Glutamatergic neuron (in vitro differentiated cells): ENCODE measurements at regions not wholly inside any gene's neighbourhood (a gene's known extent, or its start where the extent isn't known, plus 50 kb on each side); places are given as distances from the start of the nearest gene placed in this dataset.

Experiments
- DNase-seq: peaks from one replicate; pipeline ENCODE4 v3.0.0; 2022
- H3K27ac Mint-ChIP-seq: one replicate; pipeline ENCODE4 v1.8.0; 2020; ENCODE audit warnings: mild to moderate bottlenecking, mixed read lengths, inconsistent platforms; ENCODE audit not compliant: unreplicated experiment
- H3K27me3 Mint-ChIP-seq: one replicate; pipeline ENCODE4 v1.8.0; 2020; ENCODE audit warnings: mild to moderate bottlenecking, moderate library complexity, mixed read lengths, inconsistent platforms; ENCODE audit not compliant: unreplicated experiment
- H3K36me3 Mint-ChIP-seq: one replicate; pipeline ENCODE4 v1.8.0; 2020; ENCODE audit warnings: mild to moderate bottlenecking, mixed read lengths, inconsistent platforms; ENCODE audit not compliant: unreplicated experiment
- H3K4me1 Mint-ChIP-seq: one replicate; pipeline ENCODE4 v1.8.0; 2020; ENCODE audit warnings: mild to moderate bottlenecking, low read depth, mixed read lengths, inconsistent platforms; ENCODE audit not compliant: unreplicated experiment
- H3K4me3 Mint-ChIP-seq: one replicate; pipeline ENCODE4 v1.8.0; 2020; ENCODE audit warnings: mild to moderate bottlenecking, mixed read lengths, inconsistent platforms; ENCODE audit not compliant: unreplicated experiment
- H3K9me3 Mint-ChIP-seq: one replicate; pipeline ENCODE4 v1.8.0; 2020; ENCODE audit warnings: mild to moderate bottlenecking, moderate library complexity, mixed read lengths, inconsistent platforms; ENCODE audit not compliant: unreplicated experiment
- TF ChIP-seq, protein P1 (sequence below): fragments of 200-600 bp; sonication (generic); IDR thresholded peaks from one replicate; pipeline ENCODE4 v1.5.0; 2021; ENCODE audit not compliant: partially characterized antibody, unreplicated experiment

DNA sequence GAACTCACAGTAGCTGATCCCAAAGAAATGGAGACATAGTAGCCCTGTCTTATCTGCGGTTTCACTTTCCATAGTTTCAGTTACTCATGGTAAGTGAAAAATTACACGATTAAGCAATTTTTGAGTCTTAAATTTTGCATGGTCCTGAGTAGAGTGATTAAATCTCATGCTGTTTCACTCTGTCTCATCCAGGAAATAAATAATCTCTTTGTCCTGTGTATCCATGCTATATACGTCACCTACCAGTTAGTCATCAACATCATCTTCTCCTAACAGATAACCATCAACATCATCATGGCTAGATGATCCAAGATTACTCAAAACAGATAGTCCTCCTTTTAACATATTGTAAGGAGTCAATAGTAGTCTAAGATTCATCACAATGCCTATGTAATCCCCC lies 1589.3 kb downstream of the BRINP3 start:
- Mint-ChIP-seq H3K27me3 (no peaks in the 10 kb centered on the region), H3K4me1 (no peaks in the 10 kb centered on the region), H3K27ac (no peak overlapping the region), H3K36me3 (no peaks in the 10 kb centered on the region), H3K4me3 (no peak overlapping the region), H3K9me3 (no peaks in the 10 kb centered on the region)
- no peak for DNase-seq
- TF ChIP-seq, protein P1, sequence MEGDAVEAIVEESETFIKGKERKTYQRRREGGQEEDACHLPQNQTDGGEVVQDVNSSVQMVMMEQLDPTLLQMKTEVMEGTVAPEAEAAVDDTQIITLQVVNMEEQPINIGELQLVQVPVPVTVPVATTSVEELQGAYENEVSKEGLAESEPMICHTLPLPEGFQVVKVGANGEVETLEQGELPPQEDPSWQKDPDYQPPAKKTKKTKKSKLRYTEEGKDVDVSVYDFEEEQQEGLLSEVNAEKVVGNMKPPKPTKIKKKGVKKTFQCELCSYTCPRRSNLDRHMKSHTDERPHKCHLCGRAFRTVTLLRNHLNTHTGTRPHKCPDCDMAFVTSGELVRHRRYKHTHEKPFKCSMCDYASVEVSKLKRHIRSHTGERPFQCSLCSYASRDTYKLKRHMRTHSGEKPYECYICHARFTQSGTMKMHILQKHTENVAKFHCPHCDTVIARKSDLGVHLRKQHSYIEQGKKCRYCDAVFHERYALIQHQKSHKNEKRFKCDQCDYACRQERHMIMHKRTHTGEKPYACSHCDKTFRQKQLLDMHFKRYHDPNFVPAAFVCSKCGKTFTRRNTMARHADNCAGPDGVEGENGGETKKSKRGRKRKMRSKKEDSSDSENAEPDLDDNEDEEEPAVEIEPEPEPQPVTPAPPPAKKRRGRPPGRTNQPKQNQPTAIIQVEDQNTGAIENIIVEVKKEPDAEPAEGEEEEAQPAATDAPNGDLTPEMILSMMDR, result no peak

DNA sequence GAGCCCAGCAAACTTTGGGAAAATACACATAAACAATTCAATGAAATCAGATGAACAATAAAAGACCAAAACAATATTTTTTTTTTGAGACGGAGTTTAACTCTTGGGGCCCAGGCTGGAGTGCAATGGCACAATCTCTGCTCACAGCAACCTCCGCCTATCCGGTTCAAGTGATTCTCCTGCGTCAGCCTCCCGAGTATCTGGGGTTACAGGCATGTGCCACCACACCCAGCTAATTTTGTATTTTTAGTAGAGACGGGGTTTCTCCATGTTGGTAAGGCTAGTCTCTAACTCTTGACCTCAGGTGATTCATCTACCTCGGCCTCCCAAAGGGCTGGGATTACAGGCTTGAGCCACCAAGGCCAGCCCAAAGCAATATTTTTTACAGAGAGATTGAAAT lies 1588.5 kb downstream of the BRINP3 start:
- no peaks in the 10 kb centered on the region for H3K4me1 Mint-ChIP-seq
- no peak overlapping the region for H3K27ac Mint-ChIP-seq
- H3K36me3 Mint-ChIP-seq, result no peaks in the 10 kb centered on the region
- no peaks in the 10 kb centered on the region for H3K9me3 Mint-ChIP-seq
- no peak for DNase-seq
- H3K4me3 Mint-ChIP-seq, result no peak overlapping the region
- TF ChIP-seq, protein P1, result no peak
- H3K27me3 Mint-ChIP-seq, result no peaks in the 10 kb centered on the region

- no peak for DNase-seq
- Mint-ChIP-seq H3K27ac (no peak overlapping the region), H3K4me1 (no peaks in the 10 kb centered on the region), H3K36me3 (no peaks in the 10 kb centered on the region), H3K9me3 (no peaks in the 10 kb centered on the region), H3K27me3 (no peaks in the 10 kb centered on the region), H3K4me3 (no peak overlapping the region)
- TF ChIP-seq, protein P1, result no peak
Measured at GRCh38 chr1:188891958-188892357, 1585.7 kb downstream of the BRINP3 start.

GRCh38 chr1:188895611-188896010 lies 1582.1 kb downstream of the BRINP3 start:
- no peak for DNase-seq
- Mint-ChIP-seq H3K4me3 (no peak overlapping the region), H3K9me3 (peaks cover 1% of the 10 kb centered on the region), H3K27me3 (no peaks in the 10 kb centered on the region), H3K4me1 (no peaks in the 10 kb centered on the region), H3K36me3 (no peaks in the 10 kb centered on the region), H3K27ac (no peak overlapping the region)
- TF ChIP-seq, protein P1, result no peak

DNA sequence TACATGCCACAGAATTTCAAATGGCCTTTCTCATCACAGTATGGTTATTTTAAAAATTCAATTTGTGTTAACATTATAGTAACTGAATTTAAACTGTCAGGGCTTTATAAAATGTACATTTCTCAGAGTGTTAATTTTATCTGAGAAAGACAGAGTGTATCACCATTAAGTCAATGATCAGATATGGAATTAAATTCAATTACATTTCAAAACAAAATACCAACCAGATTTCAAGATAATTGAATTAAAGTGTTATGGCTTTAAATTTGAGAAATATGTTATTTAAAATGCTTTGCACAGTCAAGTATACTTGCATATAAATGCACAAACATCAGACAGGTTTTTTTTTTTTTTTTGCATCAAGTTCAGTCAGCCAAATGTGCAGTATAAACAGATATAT lies 1574.4 kb downstream of the BRINP3 start:
- TF ChIP-seq, protein P1, result no peak
- H3K4me3 Mint-ChIP-seq, result no peak overlapping the region
- no peaks in the 10 kb centered on the region for H3K4me1 Mint-ChIP-seq
- no peaks in the 10 kb centered on the region for H3K27me3 Mint-ChIP-seq
- no peak overlapping the region for H3K27ac Mint-ChIP-seq
- H3K9me3 Mint-ChIP-seq, result no peaks in the 10 kb centered on the region
- DNase-seq, result no peak
- H3K36me3 Mint-ChIP-seq, result no peaks in the 10 kb centered on the region
